ENCODE measurements at regions not wholly inside any gene's neighbourhood (a gene's known extent, or its start where the extent isn't known, plus 50 kb on each side); places are given as distances from the start of the nearest gene placed in this dataset.

- no peak for DNase-seq
Observed at GRCh38 chr18:51654488-51655326, 457.2 kb upstream of the MEX3C start.

- no peak for DNase-seq
Observed at GRCh38 chr18:51655327-51655698, 457.8 kb upstream of the MEX3C start.

- no peak for DNase-seq
Observed at GRCh38 chr18:51656249-51656648, 458.8 kb upstream of the MEX3C start.

GRCh38 chr18:51658436-51658835 lies 461.0 kb upstream of the MEX3C start:
- no peak for DNase-seq

GRCh38 chr18:51659781-51660180 lies 462.3 kb upstream of the MEX3C start:
- DNase-seq: no peak

- DNase-seq: no peak
Observed at GRCh38 chr18:51660188-51660715, 462.8 kb upstream of the MEX3C start.

GRCh38 chr18:51664236-51664635 lies 466.8 kb upstream of the MEX3C start:
- no peak for DNase-seq

- no peak for DNase-seq
Observed at GRCh38 chr18:51666763-51667191, 469.3 kb upstream of the MEX3C start.

GRCh38 chr18:51668101-51668500 lies 470.6 kb upstream of the MEX3C start:
- DNase-seq: peak; percentile 7

- no peak for DNase-seq
Observed at GRCh38 chr18:51668607-51669006, 471.1 kb upstream of the MEX3C start.

GRCh38 chr18:51686590-51686989 lies 489.1 kb upstream of the MEX3C start:
- no peak for DNase-seq

- no peak for DNase-seq
Observed at GRCh38 chr18:51687845-51688585, 490.5 kb upstream of the MEX3C start.

- no peak for DNase-seq
Observed at GRCh38 chr18:51692612-51693011, 495.1 kb upstream of the MEX3C start.

GRCh38 chr18:51711298-51711889 lies 513.9 kb upstream of the MEX3C start:
- DNase-seq: no peak

- no peak for DNase-seq
Observed at GRCh38 chr18:51712821-51713220, 515.3 kb upstream of the MEX3C start.

- no peak for DNase-seq
Observed at GRCh38 chr18:51716277-51716676, 518.8 kb upstream of the MEX3C start.

GRCh38 chr18:51721388-51721787 lies 523.9 kb upstream of the MEX3C start:
- no peak for DNase-seq

GRCh38 chr18:51721996-51722395 lies 524.5 kb upstream of the MEX3C start:
- no peak for DNase-seq

- no peak for DNase-seq
Observed at GRCh38 chr18:51724790-51725721, 527.6 kb upstream of the MEX3C start.

GRCh38 chr18:51726614-51727013 lies 529.1 kb upstream of the MEX3C start:
- no peak for DNase-seq

GRCh38 chr18:51727780-51728179 lies 530.3 kb upstream of the MEX3C start:
- DNase-seq: no peak

GRCh38 chr18:51731070-51731469 lies 533.6 kb upstream of the MEX3C start:
- DNase-seq: no peak

Data from CD4-positive, alpha-beta T cell treated with Interleukin-21 for 1 hour (primary cell).